Psoas muscle (tissue), 7 donors: ENCODE measurements at regions not wholly inside any gene's neighbourhood (a gene's known extent, or its start where the extent isn't known, plus 50 kb on each side); places are given as distances from the start of the nearest gene placed in this dataset.

Experiments used
- ATAC-seq, 4 donors: fragments of 200-7000 bp; cut with Tn5 transposase; one replicate each; pipeline ENCODE4 v1.9.1; 2020; ENCODE audit warnings: moderate library complexity in 3 of 4, mild to moderate bottlenecking in 2 of 4
- DNase-seq, 2 donors: peaks; one replicate each; pipeline ENCODE4 v3.0.0-alpha.2; 2020
- H3K27ac ChIP-seq: fragments of 200-600 bp; one replicate; pipeline ENCODE4 v1.8.0; 2022
- H3K27me3 ChIP-seq, 3 donors: fragments of 200-600 bp in 1 of 3; one replicate each; pipeline versions ENCODE4 v1.6.1 to v1.8.0; 2013 to 2022; ENCODE audit warnings: low read length in 2 of 3, mild to moderate bottlenecking in 2 of 3, moderate library complexity in 1 of 3; ENCODE audit not compliant: insufficient read depth in 3 of 3
- H3K36me3 ChIP-seq, 2 donors: fragments of 200-600 bp in 1 of 2; one replicate each; pipeline versions ENCODE4 v1.6.1 to v1.8.0; 2013 to 2022; ENCODE audit warnings: low read depth in 1 of 2, mild to moderate bottlenecking in 1 of 2, moderate library complexity in 1 of 2; ENCODE audit not compliant: insufficient read depth in 1 of 2
- H3K4me1 ChIP-seq: fragments of 200-600 bp; one replicate; pipeline ENCODE4 v1.8.0; 2022
- H3K4me3 ChIP-seq: fragments of 200-600 bp; one replicate; pipeline ENCODE4 v1.8.0; 2022; ENCODE audit warnings: mild to moderate bottlenecking
- H3K9me3 ChIP-seq: fragments of 200-600 bp; one replicate; pipeline ENCODE4 v1.8.0; 2022
- CTCF ChIP-seq: fragments of 200-600 bp; IDR thresholded peaks from one replicate; pipeline ENCODE4 v1.8.0; 2022; ENCODE audit warnings: antibody characterized with exemption
- WGBS, 3 donors: extraction: QIAGEN DNeasy Blood & Tissue Kit; methylation state at CpG; one replicate each; pipeline versions ENCODE4 v1.1.6 to v1.1.7; 2013; 5-methylcytosine and 5-hydroxymethylcytosine counted together
- intact Hi-C, 2 donors: fragments of 100-400 bp; cut with DNase I; formaldehyde crosslinking; loops; one replicate each; pipeline versions ENCODE4 v1.11.0 to v1.14.2; 2022
- donor health status: healthy with polysubstance abuse.
- donor health status: DM: no; HTN: no; CAD: no; lungs with moderate emphysema.
- donor health status: Bipolar disorder and iron deficiency.
- donor health status: healthy.
- donor health status: DM: yes; HTN: yes; CAD: no.
- donor health status: DM: no; HTN: no; CAD: no.
- donor health status: DM: yes; HTN: yes; CAD: no.

- Histone ChIP-seq H3K27me3 (no peaks in the 10 kb centered on the region), H3K36me3 (no peaks in the 10 kb centered on the region), H3K27ac (no peak overlapping the region), H3K4me3 (no peak overlapping the region), H3K4me1 (no peaks in the 10 kb centered on the region), H3K9me3 (no peaks in the 10 kb centered on the region)
- no peak for TF ChIP-seq CTCF
- no peak for DNase-seq
- no peak for ATAC-seq
- WGBS, 3 donors, result 82 to 91% (median 82%) methylated on average over 1 of the region's 1 CpG
- intact Hi-C loops, result no loop called here
These were observed 160.3 kb downstream of the PTEN start for GRCh38 chr10:88023676-88024075.

- H3K27ac ChIP-seq, result no peak overlapping the region
- H3K36me3 ChIP-seq, result no peaks in the 10 kb centered on the region
- no peaks in the 10 kb centered on the region for H3K4me1 ChIP-seq
- no peak overlapping the region for H3K4me3 ChIP-seq
- no peaks in the 10 kb centered on the region for H3K9me3 ChIP-seq
- ATAC-seq (no peak), DNase-seq (no peak)
- 84 to 94% (median 84%) methylated on average over 3 of the region's 3 CpGs for WGBS, 3 donors
- no peaks in the 10 kb centered on the region for H3K27me3 ChIP-seq
- intact Hi-C loops, result no loop called here
- TF ChIP-seq CTCF, result no peak
These were observed 162.6 kb downstream of the PTEN start for GRCh38 chr10:88026031-88026430.

GRCh38 chr10:88027570-88027969 is 164.1 kb downstream of the PTEN start:
- no peak for TF ChIP-seq CTCF
- 67 to 76% (median 76%) methylated on average over 4 of the region's 4 CpGs for whole genome bisulfite sequencing, 3 donors
- Histone ChIP-seq H3K27me3 (no peaks in the 10 kb centered on the region), H3K4me3 (no peak overlapping the region), H3K9me3 (no peaks in the 10 kb centered on the region), H3K4me1 (no peaks in the 10 kb centered on the region), H3K36me3 (no peaks in the 10 kb centered on the region), H3K27ac (no peak overlapping the region)
- DNase-seq (peak in 1 of 2 donors; percentile 64), ATAC-seq (peak in 3 of 4 donors; percentile 42 to 60 (median 51))
- intact Hi-C loops, result no loop called here

GRCh38 chr10:88028072-88028471 is 164.6 kb downstream of the PTEN start:
- Histone ChIP-seq H3K4me1 (no peaks in the 10 kb centered on the region), H3K27ac (no peak overlapping the region), H3K4me3 (no peak overlapping the region), H3K9me3 (no peaks in the 10 kb centered on the region), H3K36me3 (no peaks in the 10 kb centered on the region), H3K27me3 (no peaks in the 10 kb centered on the region)
- 88 to 100% (median 92%) methylated on average over 1 of the region's 1 CpG for WGBS, 3 donors
- no peak for DNase-seq
- no peak for ATAC-seq
- intact Hi-C loops, result no loop called here
- no peak for TF ChIP-seq CTCF

- TF ChIP-seq CTCF, result no peak
- Histone ChIP-seq H3K9me3 (no peaks in the 10 kb centered on the region), H3K27ac (no peak overlapping the region), H3K4me3 (no peak overlapping the region), H3K4me1 (no peaks in the 10 kb centered on the region), H3K27me3 (no peaks in the 10 kb centered on the region), H3K36me3 (no peaks in the 10 kb centered on the region)
- WGBS, 3 donors, result 66 to 89% (median 81%) methylated on average over 1 of the region's 1 CpG
- DNase-seq, result no peak
- peak in 1 of 4 donors; percentile 30 for ATAC-seq
- intact Hi-C loops, result no loop called here
These were observed 165.2 kb downstream of the PTEN start for GRCh38 chr10:88028654-88029053.
